ENCODE measurements at regions not wholly inside any gene's neighbourhood (a gene's known extent, or its start where the extent isn't known, plus 50 kb on each side); places are given as distances from the start of the nearest gene placed in this dataset.

GRCh38 chr5:15447209-15447608, 52.8 kb upstream of the FBXL7 start:
- no peak for DNase-seq

GRCh38 chr5:15446552-15446951, 53.4 kb upstream of the FBXL7 start:
- DNase-seq = no peak

DNA sequence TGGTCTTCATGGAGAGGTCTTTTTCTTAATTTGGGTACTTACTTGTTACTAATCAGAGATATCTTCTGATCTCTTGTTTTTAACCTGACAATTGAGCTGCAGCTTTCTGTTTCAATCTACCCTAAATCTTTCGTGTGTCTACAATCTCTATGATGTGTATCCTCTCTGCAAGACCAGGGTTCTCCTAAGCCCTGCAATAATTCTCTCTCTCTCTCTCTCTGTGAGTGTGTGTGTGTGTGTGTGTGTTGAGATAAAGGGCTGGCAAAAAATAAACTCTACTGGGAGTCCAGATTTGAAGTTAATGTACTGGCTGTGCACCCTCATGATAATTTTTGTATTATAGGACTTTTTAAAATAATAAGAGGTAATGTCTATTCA, 57.8 kb upstream of the FBXL7 start:
- DNase-seq = no peak

DNA sequence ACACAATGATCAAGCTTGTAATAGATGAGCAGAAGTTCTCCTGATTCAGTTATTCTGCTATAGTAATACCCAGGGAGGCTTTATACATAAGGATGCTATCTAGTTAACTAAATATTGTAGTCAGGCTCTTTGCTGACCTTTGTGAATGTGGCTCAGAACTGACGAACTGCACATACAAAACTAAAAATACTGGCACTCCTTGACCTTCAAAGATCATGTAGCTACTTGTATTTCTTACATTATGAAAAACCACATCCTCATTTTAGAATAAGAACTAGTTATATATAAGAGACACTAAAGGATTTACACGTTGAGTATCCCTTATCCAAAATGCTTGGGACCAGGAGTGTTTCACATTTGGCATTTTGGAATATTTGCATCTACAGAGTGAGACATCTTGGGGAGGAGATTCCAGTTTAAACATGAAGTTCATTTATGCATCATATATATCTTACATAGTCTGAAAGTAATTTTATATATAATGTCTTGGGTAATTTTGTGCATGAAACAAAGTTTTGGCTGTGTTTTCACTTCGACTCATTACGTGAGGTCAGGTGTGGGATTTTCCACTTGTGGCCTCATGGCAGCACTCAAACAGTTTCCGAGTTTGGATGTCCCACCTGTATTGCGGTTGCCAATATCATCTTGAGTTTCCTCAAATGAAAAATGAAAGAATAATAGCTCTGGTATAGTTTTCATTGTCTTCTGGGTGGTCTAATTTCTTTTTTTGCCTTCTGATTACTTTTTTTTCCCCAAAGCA, 58.4 kb upstream of the FBXL7 start:
- DNase-seq = no peak

- DNase-seq = no peak
Measured at GRCh38 chr5:15440434-15440833, 59.5 kb upstream of the FBXL7 start.

DNA sequence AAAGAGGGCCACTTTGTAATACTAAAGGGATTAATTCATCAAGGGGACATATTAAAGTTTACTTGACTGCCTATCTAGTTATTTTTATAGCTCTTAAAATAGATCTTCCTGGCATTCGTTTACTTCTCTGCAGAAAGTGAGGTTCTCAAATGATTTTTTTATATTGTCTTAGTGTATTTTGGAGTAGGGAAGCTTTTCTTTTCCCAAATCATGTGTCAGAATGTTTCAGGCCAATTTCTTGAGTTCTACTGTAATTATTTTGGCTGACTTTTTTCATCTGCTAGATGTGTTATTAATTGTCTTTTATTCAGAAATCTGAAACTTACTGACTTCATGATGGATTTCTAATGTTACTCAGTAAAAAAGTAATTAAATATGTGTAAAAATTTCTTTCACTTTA, 60.2 kb upstream of the FBXL7 start:
- no peak for DNase-seq

DNA sequence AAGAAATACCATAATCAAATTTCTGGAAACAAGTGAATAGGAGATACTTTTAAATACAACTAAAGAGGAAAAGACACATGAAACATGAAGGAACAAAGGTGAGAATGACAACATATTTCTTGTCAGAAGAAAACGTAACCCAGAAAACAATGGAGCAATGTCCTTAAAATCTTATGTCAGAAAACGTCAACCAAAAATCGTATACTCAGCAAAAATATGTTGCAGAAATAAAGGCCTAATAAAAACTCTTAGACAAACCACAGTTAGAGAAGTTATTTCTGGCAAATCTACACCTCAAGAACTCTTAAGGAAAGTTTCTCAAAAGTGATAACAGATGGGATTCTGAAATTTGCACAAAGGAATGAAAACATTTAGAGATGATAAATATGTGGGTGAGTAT, 66.3 kb upstream of the FBXL7 start:
- DNase-seq = no peak

GRCh38 chr5:15431923-15432322, 68.1 kb upstream of the FBXL7 start:
- no peak for DNase-seq

DNA sequence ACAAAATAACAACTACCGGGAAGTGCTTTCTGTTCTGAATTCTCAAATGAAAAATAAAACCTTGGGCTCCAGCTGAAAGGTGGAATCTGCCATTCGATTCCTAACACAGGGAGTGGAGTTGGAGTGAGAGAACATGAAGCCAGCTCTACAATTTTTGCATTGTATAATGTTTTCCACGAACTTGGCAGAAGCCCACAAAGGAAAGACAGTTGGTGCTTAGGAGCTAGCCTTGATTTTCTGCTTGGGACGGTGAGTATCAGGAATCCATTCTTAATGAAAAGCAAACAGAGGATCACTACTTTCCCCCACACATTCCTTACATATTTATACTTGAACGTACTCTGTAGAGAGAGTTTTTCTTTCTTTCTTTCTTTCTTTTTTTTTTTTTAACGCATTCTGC, 74.2 kb upstream of the FBXL7 start:
- DNase-seq = no peak

- no peak for DNase-seq
Measured at GRCh38 chr5:15424769-15425168, 75.2 kb upstream of the FBXL7 start.

GRCh38 chr5:15421921-15422412, 78.0 kb upstream of the FBXL7 start:
- no peak for DNase-seq

GRCh38 chr5:15421381-15421780, 78.6 kb upstream of the FBXL7 start:
- no peak for DNase-seq

DNA sequence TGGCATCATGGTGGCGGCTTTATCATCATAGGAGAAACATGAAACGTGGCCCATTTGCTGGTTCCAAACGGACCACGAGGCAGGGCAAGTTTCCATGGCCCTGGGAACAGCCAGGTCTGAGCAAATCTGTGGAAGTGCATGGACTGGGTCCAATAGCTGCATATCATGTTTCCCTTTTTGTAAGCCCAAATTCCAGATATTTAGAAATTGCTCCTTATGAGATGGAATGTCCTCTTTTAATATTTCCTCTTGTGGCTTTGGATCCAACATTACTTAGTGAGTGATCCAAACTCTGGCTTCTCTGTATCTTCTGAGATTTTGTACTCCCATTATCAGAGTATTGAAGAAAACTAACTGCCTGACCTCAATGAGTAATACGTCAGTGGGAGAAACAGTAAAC, 79.8 kb upstream of the FBXL7 start:
- DNase-seq = no peak

- DNase-seq = no peak
Measured at GRCh38 chr5:15417156-15417555, 82.8 kb upstream of the FBXL7 start.

- no peak for DNase-seq
Measured at GRCh38 chr5:15406478-15406877, 93.5 kb upstream of the FBXL7 start.

- DNase-seq = no peak
Measured at GRCh38 chr5:15393146-15393545, 106.8 kb upstream of the FBXL7 start.

- DNase-seq = no peak
Measured at GRCh38 chr5:15391704-15392397, 108.1 kb upstream of the FBXL7 start.

GRCh38 chr5:15388866-15389265, 111.1 kb upstream of the FBXL7 start:
- no peak for DNase-seq

DNA sequence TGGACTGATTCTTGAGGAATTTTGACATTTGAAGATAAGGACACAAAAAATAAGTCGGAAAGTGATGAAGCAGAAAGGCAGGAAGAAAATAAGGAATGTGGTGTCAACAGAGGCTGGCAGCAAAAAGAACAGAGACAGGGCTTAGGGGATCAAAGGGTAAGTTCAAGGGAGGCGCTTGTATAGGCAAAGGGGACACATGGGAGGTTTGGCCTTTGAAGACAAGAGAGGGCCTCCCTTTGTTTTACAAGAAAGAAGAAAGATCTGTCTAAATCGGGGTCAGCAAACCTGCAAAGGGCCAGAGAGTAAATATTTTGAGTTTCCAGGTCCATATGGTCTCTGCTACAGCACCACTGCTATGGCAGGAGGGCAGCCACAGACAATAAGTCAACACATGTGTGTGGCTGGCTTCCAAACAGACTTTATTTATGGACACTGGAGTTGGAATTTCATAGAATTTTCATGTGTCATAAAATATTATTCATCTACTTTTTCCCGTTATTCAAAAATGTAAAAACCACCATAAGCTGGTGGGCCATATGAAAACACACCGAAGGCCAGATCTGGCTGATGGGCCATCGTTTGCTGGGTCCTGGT, 112.0 kb upstream of the FBXL7 start:
- no peak for DNase-seq

DNA sequence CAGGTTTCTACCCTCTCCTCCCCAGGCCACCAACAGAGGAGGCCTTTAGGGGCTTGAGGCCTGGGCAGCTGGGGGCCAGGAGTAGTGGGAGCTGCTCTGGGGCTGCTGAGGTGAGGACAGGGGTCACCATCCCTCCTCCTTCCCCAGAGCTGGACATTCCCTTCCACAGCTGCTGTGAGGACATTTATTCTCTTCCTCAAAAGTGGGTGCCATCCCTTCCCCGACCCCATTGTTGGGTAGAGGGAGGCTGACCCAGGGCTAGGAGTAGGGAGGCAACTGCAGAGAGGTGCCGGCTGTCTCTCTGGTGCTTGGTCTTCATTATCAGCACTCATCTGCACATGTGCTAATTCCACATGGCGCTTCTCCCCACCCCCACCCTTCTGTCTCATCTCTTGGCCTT, 113.9 kb upstream of the FBXL7 start:
- no peak for DNase-seq

GRCh38 chr5:15385553-15385952, 114.4 kb upstream of the FBXL7 start:
- DNase-seq = no peak

DNA sequence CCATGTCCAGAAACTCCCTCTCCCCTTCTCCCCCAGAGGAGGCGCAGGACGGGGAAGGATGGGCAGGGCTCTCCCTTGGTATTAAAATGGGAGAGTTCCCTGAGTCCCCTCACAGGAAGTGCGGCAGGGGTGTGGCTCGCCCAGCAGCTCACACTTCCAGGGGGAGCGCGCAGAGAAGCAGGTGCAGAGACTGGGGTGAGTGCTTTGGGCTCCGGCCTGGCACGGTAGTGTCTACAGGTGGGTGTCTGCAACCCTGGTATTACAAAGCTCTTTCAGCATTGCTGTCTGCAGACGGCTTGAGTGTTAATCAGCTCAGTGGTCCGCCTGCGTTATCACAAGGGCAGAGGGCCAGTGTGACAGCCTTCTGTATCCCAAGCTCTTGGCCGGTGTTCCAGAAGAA, 114.9 kb upstream of the FBXL7 start:
- no peak for DNase-seq

DNA sequence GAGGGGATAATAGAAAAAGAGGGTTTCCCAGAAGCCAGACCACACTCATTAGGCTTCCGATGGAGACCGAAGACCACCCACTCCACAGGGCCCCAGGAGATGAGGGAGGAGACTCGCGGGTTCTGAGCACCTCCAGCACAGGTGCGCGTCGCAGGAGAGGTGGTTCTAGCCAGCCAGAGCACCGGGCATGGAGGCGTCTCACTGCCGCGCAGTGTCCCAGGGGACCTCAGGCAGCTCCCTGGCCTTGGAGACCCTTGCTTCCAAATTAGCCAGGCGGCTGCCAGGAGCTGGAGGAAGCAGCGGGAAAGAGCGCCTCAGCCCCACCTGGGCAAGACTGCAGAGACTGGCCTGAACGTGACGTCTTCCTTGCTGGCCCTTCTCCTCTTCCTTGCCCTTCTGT, 115.4 kb upstream of the FBXL7 start:
- no peak for DNase-seq

DNA sequence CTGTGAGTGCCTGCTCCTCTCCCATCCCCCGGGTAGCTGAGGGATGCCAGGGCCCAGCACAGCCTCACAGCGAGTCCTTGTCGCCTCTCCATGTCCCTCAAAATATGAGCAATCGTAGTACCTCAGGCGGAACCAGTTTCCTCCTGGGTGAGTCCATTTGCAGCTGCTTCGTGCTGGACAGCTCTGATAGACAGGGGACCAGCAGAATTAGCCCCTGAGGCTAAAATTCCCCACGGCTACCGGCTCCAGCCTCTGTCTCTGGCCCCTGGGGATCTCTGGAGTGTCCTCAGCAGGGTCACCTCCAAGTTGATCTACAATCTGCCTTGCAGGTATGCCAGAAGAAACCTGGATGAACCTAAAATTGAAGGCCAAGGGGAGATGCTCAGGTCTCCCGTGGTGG, 115.8 kb upstream of the FBXL7 start:
- no peak for DNase-seq
